Activated B cell treated with CpG ODN at 0.5 μM for 24 hours (primary cell): ENCODE measurements at regions not wholly inside any gene's neighbourhood (a gene's known extent, or its start where the extent isn't known, plus 50 kb on each side); places are given as distances from the start of the nearest gene placed in this dataset.

ENCODE experiments used
- ATAC-seq: fragments of 200-7000 bp; cut with Tn5 transposase; one replicate; pipeline ENCODE4 v1.10.0; 2021; ENCODE audit warnings: low read depth, mild to moderate bottlenecking, moderate library complexity
- CTCF ChIA-PET: fragments of 350-600 bp; sonication (Branson Sonifier 250); formaldehyde crosslinking; loops from one replicate; lab custom pipeline; 2021; ENCODE audit warnings: antibody characterized with exemption; lab: Charles Lee
- POLR2A ChIA-PET: fragments of 350-600 bp; sonication (Branson Sonifier 250); formaldehyde crosslinking; loops from one replicate; lab custom pipeline; 2021; ENCODE audit warnings: antibody characterized with exemption; lab: Charles Lee
- DNase-seq: peaks from one replicate; pipeline ENCODE4 v3.0.0; 2022
- H3K27ac Mint-ChIP-seq: one replicate; pipeline ENCODE4 v1.8.0; 2020; ENCODE audit warnings: mixed read lengths
- H3K27me3 Mint-ChIP-seq: one replicate; pipeline ENCODE4 v1.8.0; 2021; ENCODE audit warnings: mixed read lengths
- H3K36me3 Mint-ChIP-seq: one replicate; pipeline ENCODE4 v1.8.0; 2021; ENCODE audit warnings: low read depth, mixed read lengths
- H3K4me1 Mint-ChIP-seq: one replicate; pipeline ENCODE4 v1.8.0; 2021; ENCODE audit warnings: mixed read lengths
- H3K4me3 Mint-ChIP-seq: one replicate; pipeline ENCODE4 v1.8.0; 2020; ENCODE audit warnings: mild to moderate bottlenecking, mixed read lengths
- H3K9me3 Mint-ChIP-seq: one replicate; pipeline ENCODE4 v1.8.0; 2020; ENCODE audit warnings: mixed read lengths
- CTCF ChIP-seq: fragments of 200-600 bp; IDR thresholded peaks from one replicate; pipeline ENCODE4 v1.8.0; 2022; ENCODE audit warnings: antibody characterized with exemption, mild to moderate bottlenecking
- intact Hi-C: fragments of 100-400 bp; cut with micrococcal nuclease; formaldehyde crosslinking; loops from one replicate; pipeline ENCODE4 v1.15.1; 2024

DNA sequence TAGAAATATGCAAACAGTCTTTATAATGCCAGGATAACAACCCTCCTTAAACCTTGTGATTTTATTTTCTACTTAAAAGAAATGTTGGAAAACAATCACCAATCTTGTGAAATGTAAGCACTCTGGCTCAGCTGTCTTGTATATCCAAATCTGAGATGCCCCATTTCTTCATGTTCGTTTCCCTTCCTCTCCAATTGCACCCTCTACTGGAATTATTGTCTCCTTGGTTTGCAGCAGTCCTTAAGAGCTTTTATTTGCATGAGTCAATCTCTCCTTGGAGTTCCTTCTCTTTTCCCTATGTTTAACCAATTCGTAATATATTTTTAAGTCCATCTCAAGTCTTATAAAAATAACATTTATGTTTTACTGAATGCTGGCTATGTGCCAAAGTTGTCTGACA is 362.0 kb upstream of the CDH10 start:
- intact Hi-C loops = no loop called here
- ChIA-PET CTCF (no interaction called here), POLR2A (no interaction called here)
- Mint-ChIP-seq H3K27ac (no peak overlapping the region), H3K4me3 (no peak overlapping the region), H3K36me3 (no peaks in the 10 kb centered on the region), H3K4me1 (no peaks in the 10 kb centered on the region), H3K9me3 (peaks cover 5% of the 10 kb centered on the region), H3K27me3 (no peaks in the 10 kb centered on the region)
- ATAC-seq (no peak), DNase-seq (no peak)
- no peak for TF ChIP-seq CTCF

DNA sequence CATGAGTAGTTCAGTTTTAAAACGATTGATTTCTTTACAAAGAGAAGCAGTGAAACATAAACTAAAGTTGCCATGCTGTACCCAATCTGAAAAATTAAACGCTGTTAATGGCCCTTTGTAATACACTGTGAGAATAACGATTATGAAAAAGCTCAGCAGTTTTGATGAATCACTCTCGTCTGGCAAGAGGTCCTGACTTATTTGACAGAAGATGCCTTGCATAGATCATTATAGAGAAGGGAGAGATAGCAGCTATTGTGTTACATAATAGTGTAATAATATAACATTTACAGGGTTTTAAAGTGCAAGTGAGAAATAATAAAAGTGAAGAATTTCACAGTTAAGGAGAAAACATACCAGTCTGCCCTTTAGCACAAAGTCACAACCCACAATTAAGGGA is 361.5 kb upstream of the CDH10 start:
- Mint-ChIP-seq H3K4me1 (no peaks in the 10 kb centered on the region), H3K4me3 (no peak overlapping the region)
- POLR2A ChIA-PET = no interaction called here

GRCh38 chr5:25005431-25005830 is 360.7 kb upstream of the CDH10 start:
- Mint-ChIP-seq H3K27ac (no peak overlapping the region), H3K9me3 (peaks cover 5% of the 10 kb centered on the region), H3K4me1 (no peaks in the 10 kb centered on the region), H3K36me3 (no peaks in the 10 kb centered on the region), H3K4me3 (no peak overlapping the region), H3K27me3 (no peaks in the 10 kb centered on the region)
- ChIA-PET CTCF (no interaction called here), POLR2A (no interaction called here)
- intact Hi-C loops = no loop called here
- DNase-seq = no peak
- no peak for ATAC-seq
- no peak for TF ChIP-seq CTCF

More for the DNA sequence above, 361.5 kb upstream of the CDH10 start:
- no peak for DNase-seq
- Mint-ChIP-seq H3K27ac (no peak overlapping the region), H3K36me3 (no peaks in the 10 kb centered on the region), H3K27me3 (no peaks in the 10 kb centered on the region), H3K9me3 (peaks cover 5% of the 10 kb centered on the region)
- CTCF ChIA-PET = no interaction called here
- intact Hi-C loops = no loop called here
- ATAC-seq = no peak
- no peak for TF ChIP-seq CTCF

DNA sequence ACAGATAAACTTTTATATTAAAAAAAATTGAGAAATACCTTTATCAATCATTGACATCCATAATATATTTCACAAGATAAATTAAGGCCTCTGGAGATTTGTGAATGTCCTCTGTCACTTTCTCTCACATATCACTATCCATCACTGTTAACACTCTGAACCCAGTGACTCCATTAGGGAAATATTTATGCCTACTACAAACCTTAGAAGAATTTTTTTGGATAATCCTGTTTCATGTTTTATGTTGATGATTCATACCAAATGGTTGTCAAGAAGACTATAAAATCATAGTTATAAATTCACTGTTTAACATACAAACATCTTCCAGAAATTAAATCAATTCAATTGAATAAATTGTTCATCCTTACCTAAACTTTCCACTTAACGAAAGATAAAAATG is 357.6 kb upstream of the CDH10 start:
- intact Hi-C loops = no loop called here
- no peak for TF ChIP-seq CTCF
- ChIA-PET CTCF (no interaction called here), POLR2A (no interaction called here)
- Mint-ChIP-seq H3K9me3 (peaks cover 11% of the 10 kb centered on the region), H3K36me3 (no peaks in the 10 kb centered on the region), H3K27ac (no peak overlapping the region), H3K27me3 (no peaks in the 10 kb centered on the region), H3K4me1 (no peaks in the 10 kb centered on the region), H3K4me3 (no peak overlapping the region)
- DNase-seq = no peak
- ATAC-seq = no peak

GRCh38 chr5:24999732-25000131 is 355.0 kb upstream of the CDH10 start:
- ATAC-seq (no peak), DNase-seq (no peak)
- CTCF ChIA-PET = no interaction called here
- TF ChIP-seq CTCF = no peak
- H3K27ac Mint-ChIP-seq = no peak overlapping the region
- H3K36me3 Mint-ChIP-seq = no peaks in the 10 kb centered on the region
- peaks cover 18% of the 10 kb centered on the region for H3K9me3 Mint-ChIP-seq
- POLR2A ChIA-PET = no interaction called here
- H3K4me1 Mint-ChIP-seq = no peaks in the 10 kb centered on the region
- intact Hi-C loops = no loop called here
- no peak overlapping the region for H3K4me3 Mint-ChIP-seq
- no peaks in the 10 kb centered on the region for H3K27me3 Mint-ChIP-seq
